Neural progenitor cell (in vitro differentiated cells): ENCODE measurements at regions not wholly inside any gene's neighbourhood (a gene's known extent, or its start where the extent isn't known, plus 50 kb on each side); places are given as distances from the start of the nearest gene placed in this dataset.

Experiments
- DNase-seq: peaks from one replicate; pipeline ENCODE4 v3.0.0-alpha.2; 2016; ENCODE audit warnings: low spot score
- H2AFZ ChIP-seq: fragments of 200-600 bp; sonication (generic); replicated peaks from 2 replicates; pipeline ENCODE4 v1.6.1; 2016; ENCODE audit warnings: antibody characterized with exemption
- H3F3A ChIP-seq: fragments of 200-600 bp; sonication (generic); 2 replicates; pipeline ENCODE4 v1.6.1; 2016; ENCODE audit warnings: antibody characterized with exemption, low read depth
- H3K27ac ChIP-seq: fragments of 200-600 bp; sonication (generic); 2 replicates; pipeline ENCODE4 v1.5.1; 2016; ENCODE audit warnings: mild to moderate bottlenecking
- H3K27me3 ChIP-seq: fragments of 200-600 bp; sonication (generic); 2 replicates; pipeline ENCODE4 v1.6.1; 2016; ENCODE audit warnings: mild to moderate bottlenecking, moderate library complexity
- H3K36me3 ChIP-seq: fragments of 200-600 bp; sonication (generic); 2 replicates; pipeline ENCODE4 v1.5.1; 2016
- H3K4me1 ChIP-seq: fragments of 200-600 bp; sonication (generic); 2 replicates; pipeline ENCODE4 v1.6.1; 2016; ENCODE audit warnings: mixed run types
- H3K4me2 ChIP-seq: fragments of 200-600 bp; sonication (generic); 2 replicates; pipeline ENCODE4 v1.6.1; 2016
- H3K4me3 ChIP-seq: fragments of 200-600 bp; sonication (generic); 2 replicates; pipeline ENCODE4 v1.5.1; 2016
- H3K79me2 ChIP-seq: fragments of 200-600 bp; sonication (generic); 2 replicates; pipeline ENCODE4 v1.6.1; 2016; ENCODE audit warnings: low read depth
- H3K9ac ChIP-seq: fragments of 200-600 bp; sonication (generic); 2 replicates; pipeline ENCODE4 v1.6.1; 2016
- H3K9me3 ChIP-seq: fragments of 200-600 bp; sonication (generic); 2 replicates; pipeline ENCODE4 v1.5.1; 2016; ENCODE audit warnings: low read depth
- H4K20me1 ChIP-seq: fragments of 200-600 bp; sonication (generic); 2 replicates; pipeline ENCODE4 v1.6.1; 2016; ENCODE audit warnings: low read depth
- H3K27ac Mint-ChIP-seq: 3 replicates; pipeline ENCODE4 v1.8.0; 2021; ENCODE audit warnings: mixed read lengths
- H3K27me3 Mint-ChIP-seq: 2 replicates; pipeline ENCODE4 v1.8.0; 2022; ENCODE audit warnings: low read depth, mild to moderate bottlenecking, inconsistent platforms, moderate library complexity, mixed read lengths; ENCODE audit not compliant: insufficient read depth
- H3K36me3 Mint-ChIP-seq: 3 replicates; pipeline ENCODE4 v1.8.0; 2021; ENCODE audit warnings: mixed read lengths
- H3K4me1 Mint-ChIP-seq: 3 replicates; pipeline ENCODE4 v1.8.0; 2021; ENCODE audit warnings: mixed read lengths
- H3K4me3 Mint-ChIP-seq: 3 replicates; pipeline ENCODE4 v1.8.0; 2021; ENCODE audit warnings: mild to moderate bottlenecking, moderate library complexity, mixed read lengths
- H3K9me3 Mint-ChIP-seq: 3 replicates; pipeline ENCODE4 v1.8.0; 2020; ENCODE audit warnings: mixed read lengths
- CTCF ChIP-seq: fragments of 200-600 bp; sonication (generic); IDR thresholded peaks from 2 replicates; pipeline ENCODE4 v1.5.1; 2017; ENCODE audit warnings: antibody characterized with exemption, mild to moderate bottlenecking
- EZH2 ChIP-seq: fragments of 200-600 bp; sonication (generic); IDR thresholded peaks from 2 replicates; pipeline ENCODE4 v1.6.1; 2017; ENCODE audit warnings: antibody characterized with exemption, mild to moderate bottlenecking, moderate library complexity
- EZH2phosphoT487 ChIP-seq: fragments of 200-600 bp; sonication (generic); IDR thresholded peaks from 2 replicates; pipeline ENCODE4 v1.6.1; 2017; ENCODE audit warnings: antibody characterized with exemption

GRCh38 chr9:18327121-18327520, 146.8 kb upstream of the ADAMTSL1 start:
- DNase-seq: no peak
- Histone ChIP-seq H3K4me3 (no peak overlapping the region), H3F3A (no peaks in the 10 kb centered on the region), H3K9ac (no peak overlapping the region), H3K27ac (no peak overlapping the region), H3K79me2 (no peaks in the 10 kb centered on the region), H3K27me3 (no peaks in the 10 kb centered on the region), H3K36me3 (no peaks in the 10 kb centered on the region), H3K9me3 (no peaks in the 10 kb centered on the region), H2AFZ (no peak overlapping the region), H4K20me1 (no peaks in the 10 kb centered on the region), H3K4me2 (no peak overlapping the region), H3K4me1 (no peaks in the 10 kb centered on the region)
- Mint-ChIP-seq H3K27ac (no peak overlapping the region), H3K4me3 (no peak overlapping the region), H3K9me3 (no peaks in the 10 kb centered on the region), H3K4me1 (no peaks in the 10 kb centered on the region), H3K36me3 (no peaks in the 10 kb centered on the region), H3K27me3 (no peaks in the 10 kb centered on the region)
- TF ChIP-seq CTCF (no peak), EZH2 (no peak), EZH2phosphoT487 (no peak)

- Histone ChIP-seq H3K36me3 (no peaks in the 10 kb centered on the region), H3K79me2 (no peaks in the 10 kb centered on the region), H3K4me3 (no peak overlapping the region), H3F3A (no peaks in the 10 kb centered on the region), H3K27ac (no peak overlapping the region), H2AFZ (no peak overlapping the region), H3K9ac (no peak overlapping the region), H3K27me3 (no peaks in the 10 kb centered on the region), H3K9me3 (no peaks in the 10 kb centered on the region), H4K20me1 (no peaks in the 10 kb centered on the region), H3K4me1 (no peaks in the 10 kb centered on the region), H3K4me2 (no peak overlapping the region)
- Mint-ChIP-seq H3K27me3 (peaks cover 2% of the 10 kb centered on the region), H3K4me3 (no peak overlapping the region), H3K4me1 (no peaks in the 10 kb centered on the region), H3K27ac (no peak overlapping the region), H3K36me3 (no peaks in the 10 kb centered on the region), H3K9me3 (no peaks in the 10 kb centered on the region)
- DNase-seq: peak; percentile 19
- TF ChIP-seq EZH2 (no peak), CTCF (no peak), EZH2phosphoT487 (no peak)
These were observed 143.3 kb upstream of the ADAMTSL1 start for GRCh38 chr9:18330401-18331309.

- Mint-ChIP-seq H3K27ac (no peak overlapping the region), H3K36me3 (no peaks in the 10 kb centered on the region), H3K4me3 (no peak overlapping the region), H3K9me3 (no peaks in the 10 kb centered on the region), H3K27me3 (peaks cover 2% of the 10 kb centered on the region), H3K4me1 (no peaks in the 10 kb centered on the region)
- no peak overlapping the region for H3K9ac ChIP-seq
- H2AFZ ChIP-seq: no peak overlapping the region
- H3K4me1 ChIP-seq: no peaks in the 10 kb centered on the region
- no peaks in the 10 kb centered on the region for H3K79me2 ChIP-seq
- H3K27me3 ChIP-seq: no peaks in the 10 kb centered on the region
- no peak for TF ChIP-seq EZH2phosphoT487
- no peak for TF ChIP-seq CTCF
- no peak for TF ChIP-seq EZH2
- no peaks in the 10 kb centered on the region for H3F3A ChIP-seq
- no peaks in the 10 kb centered on the region for H3K36me3 ChIP-seq
- no peaks in the 10 kb centered on the region for H3K9me3 ChIP-seq
- H4K20me1 ChIP-seq: no peaks in the 10 kb centered on the region
- no peak overlapping the region for H3K4me2 ChIP-seq
- H3K27ac ChIP-seq: no peak overlapping the region
- no peak overlapping the region for H3K4me3 ChIP-seq
- DNase-seq: no peak
These were observed 142.7 kb upstream of the ADAMTSL1 start for GRCh38 chr9:18331310-18331684.
